HG03457 (cell line): ENCODE measurements at regions not wholly inside any gene's neighbourhood (a gene's known extent, or its start where the extent isn't known, plus 50 kb on each side); places are given as distances from the start of the nearest gene placed in this dataset.

Experiments
- ATAC-seq: cut with Tn5 transposase; IDR thresholded peaks from one replicate; pipeline ENCODE4 v1.9.1; 2021; ENCODE audit warnings: moderate number of reproducible peaks; ENCODE audit not compliant: unreplicated experiment

DNA sequence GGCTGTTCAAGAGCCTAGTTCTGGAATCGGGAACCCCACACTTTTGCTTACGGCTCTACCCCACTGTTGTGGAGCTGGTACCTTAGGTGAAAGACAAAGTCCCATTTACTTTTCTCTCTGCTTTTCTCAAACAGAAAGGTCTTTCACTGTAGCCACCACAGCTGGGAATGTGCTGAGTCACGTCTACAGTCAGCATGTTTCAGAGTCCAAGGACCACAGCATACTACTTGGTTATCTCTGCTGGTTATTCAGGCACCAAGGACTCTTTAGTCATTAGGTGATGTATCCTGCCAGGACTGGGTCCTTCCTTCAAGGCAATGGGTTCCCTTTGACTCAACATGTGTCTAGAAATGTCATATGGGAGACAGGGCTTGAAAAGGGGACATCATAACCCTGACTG is 266.8 kb upstream of the STEAP1 start:
- ATAC-seq = no peak

GRCh38 chr7:89908736-89909135 is 245.5 kb upstream of the STEAP1 start:
- no peak for ATAC-seq

GRCh38 chr7:89914711-89915110 is 239.6 kb upstream of the STEAP1 start:
- no peak for ATAC-seq

- no peak for ATAC-seq
These were observed 228.1 kb upstream of the STEAP1 start for GRCh38 chr7:89926194-89926593.

DNA sequence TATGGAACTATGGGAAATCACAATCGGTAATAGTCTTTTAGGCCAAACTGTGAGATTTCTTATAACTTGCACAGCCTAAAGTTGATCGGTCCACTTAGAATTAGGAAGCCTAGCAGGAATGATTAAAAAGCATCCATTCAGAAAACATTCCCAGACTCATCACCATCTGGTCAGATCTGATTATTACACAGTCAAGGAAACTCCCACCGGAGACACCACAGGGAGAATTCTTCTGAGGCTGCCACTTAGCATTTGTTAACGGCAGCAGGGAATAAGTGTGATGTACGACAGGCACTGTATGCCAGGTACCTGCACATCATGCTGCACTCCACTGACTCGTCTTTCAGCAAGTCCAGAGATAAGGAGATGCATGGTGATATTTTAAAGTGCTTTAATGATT is 227.6 kb upstream of the STEAP1 start:
- no peak for ATAC-seq

GRCh38 chr7:89927762-89928161 is 226.5 kb upstream of the STEAP1 start:
- no peak for ATAC-seq

DNA sequence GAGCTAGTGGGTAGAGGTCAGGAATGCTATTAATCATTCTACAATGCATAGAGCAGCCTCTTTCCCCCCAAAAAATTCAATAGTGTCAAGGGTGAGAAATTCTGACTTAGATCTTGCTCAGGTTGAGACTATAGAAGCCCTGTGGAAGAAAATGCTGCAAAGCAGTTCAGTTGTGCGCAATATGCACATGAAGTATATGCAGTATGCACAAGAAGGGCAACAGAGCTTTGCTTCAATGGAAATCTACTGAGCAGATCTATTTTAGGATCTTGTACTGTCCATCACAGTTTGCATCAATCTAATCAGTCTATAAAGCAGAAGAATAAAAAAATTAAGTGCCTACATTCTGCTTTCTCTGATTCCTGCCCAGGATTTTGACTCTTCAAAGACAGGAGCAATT is 225.8 kb upstream of the STEAP1 start:
- ATAC-seq = no peak

DNA sequence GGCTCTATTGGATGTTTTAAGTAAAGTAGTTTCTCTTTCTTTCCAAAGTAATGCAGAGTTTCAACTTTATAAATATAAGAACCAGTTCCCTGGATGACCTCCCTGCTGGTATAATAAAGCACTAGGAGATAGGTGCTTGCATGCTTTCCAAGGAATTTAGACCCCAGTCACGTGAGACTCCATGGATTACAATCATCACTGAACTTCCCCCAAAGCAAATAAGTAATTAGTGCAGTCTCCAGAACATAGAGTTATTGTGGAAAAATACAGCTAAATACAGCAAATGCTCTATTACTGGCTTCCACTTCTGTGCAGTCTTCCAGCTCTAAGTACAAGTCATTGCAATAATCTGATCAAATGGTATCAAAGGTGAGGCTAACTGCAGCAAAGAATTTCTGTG is 220.2 kb upstream of the STEAP1 start:
- ATAC-seq = no peak

DNA sequence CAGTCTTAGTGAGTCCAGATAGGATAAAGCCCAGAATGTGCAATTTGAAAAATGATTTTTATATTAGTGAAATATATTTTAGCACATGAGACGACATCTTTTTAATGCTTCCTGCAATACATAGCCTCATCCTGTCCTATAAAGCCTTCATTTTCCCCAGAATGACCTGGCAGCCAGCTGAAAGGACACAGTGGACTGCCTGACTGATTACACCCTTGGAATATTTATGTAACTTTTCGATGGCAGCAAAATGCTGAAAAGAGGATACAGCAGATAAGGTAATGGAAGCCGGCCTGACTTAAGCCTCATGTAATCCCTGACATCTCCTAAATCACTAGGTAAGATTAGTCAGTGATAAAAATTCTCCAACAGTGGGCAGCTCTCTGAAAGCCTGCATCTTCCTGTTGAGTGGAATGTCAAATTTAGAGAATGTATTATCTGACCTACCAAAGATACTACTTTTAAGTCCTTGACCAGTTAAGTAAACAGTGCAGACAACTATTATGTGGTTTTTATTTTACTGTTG is 210.7 kb upstream of the STEAP1 start:
- no peak for ATAC-seq

DNA sequence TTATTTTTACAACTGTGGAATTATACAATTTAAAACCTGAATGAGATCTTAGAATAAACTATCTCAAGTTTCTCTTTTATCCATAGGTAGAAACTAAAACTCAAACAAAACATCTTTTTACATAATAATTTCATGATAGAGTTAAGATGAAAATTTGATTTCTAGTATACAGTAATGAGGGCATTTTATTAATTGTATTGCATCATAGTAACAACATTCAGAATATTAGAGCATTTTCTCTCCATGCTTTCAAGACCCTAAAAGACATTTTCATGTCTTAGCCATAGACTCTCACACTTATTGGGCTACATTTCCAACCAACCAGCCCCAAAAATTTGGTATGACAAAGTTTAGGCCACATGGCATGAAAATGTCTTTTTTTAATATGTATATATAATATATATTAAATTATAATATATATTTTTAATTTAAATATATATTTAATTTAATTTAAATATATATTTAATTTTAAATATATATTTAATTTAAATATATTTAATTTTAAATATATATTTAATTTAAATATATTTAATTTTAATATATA is 195.7 kb upstream of the STEAP1 start:
- no peak for ATAC-seq

DNA sequence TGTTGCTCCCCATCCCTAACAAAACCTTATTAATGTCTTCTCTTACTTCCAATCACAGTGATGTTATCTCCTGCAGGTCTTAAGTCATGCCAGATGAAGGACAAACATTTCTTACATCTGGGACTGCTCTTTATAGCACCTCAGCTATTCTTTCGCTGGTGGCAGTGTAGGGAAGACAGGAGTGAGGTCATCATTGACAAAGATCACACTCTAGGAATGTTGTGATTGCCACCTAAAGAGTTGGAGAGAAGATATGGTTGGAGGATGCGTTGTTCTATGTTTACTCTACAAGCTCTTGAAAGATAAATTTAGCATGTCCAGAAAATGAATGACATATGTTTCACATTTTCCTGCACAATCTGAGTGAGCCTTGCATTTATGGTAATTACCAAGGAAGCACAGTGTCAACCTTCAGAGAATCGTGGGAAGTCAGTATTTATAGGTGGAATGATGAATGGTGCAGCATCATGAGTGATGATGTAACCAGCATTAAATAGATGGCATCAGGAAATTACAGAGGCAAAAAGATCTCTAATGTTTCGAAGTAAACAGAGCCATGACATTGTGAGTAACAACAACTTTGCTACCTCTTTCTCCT is 188.1 kb upstream of the STEAP1 start:
- no peak for ATAC-seq

DNA sequence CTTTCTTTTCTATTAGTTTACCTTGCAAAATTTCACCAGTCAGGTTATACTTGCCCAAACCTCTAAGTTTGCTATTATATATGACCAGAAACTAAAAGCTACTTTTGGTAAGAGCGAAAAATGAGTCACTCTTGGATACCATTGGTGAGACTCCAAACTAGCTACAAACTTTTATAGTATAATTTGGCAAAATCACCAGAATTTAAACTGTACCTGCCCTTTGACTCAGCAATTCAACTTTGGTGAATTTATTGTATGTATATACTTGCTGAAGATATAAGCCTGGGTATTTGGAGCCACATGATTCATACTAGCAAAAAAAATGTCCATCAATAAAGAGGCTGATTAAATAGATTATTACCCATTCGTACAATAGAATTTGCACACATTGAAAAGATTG is 178.7 kb upstream of the STEAP1 start:
- no peak for ATAC-seq

GRCh38 chr7:89987665-89988064 is 166.6 kb upstream of the STEAP1 start:
- ATAC-seq = no peak

DNA sequence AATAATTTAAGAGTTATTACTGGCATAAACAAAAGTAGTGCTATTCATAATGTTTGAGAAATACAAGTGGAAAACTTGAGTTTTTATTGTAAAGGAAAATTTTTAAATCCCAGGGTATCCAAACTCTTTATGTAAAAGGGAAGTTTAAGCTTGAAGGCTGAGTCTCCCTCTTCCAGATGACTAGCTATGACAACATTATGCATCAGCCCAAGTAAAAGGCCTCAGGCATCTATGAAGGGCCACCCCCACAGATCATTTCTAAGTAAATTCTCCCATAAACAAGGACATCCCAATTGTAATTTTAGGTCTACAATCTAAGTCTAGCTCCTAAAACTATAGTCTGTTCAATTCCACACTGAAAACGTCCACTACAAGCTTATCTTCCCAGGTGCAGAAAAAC is 166.2 kb upstream of the STEAP1 start:
- ATAC-seq = no peak

DNA sequence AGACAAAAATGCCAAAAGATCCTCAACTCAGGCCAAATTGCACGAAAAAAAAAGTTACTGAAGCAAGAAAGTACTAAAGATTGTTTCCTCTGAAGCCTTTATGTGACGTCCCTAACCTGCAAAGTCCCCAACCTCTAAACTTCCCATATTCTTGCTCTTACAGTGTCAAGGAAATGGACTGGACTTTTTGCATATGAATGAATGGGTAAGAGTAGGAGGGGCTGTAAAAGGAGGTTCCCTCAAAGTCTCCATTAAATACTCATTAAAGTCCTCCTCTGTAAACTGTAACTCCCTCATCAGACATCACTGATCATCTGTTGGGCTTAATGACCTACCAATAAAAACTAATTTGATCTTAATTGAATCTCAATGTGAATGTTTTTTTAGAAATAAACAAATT is 164.8 kb upstream of the STEAP1 start:
- no peak for ATAC-seq

- ATAC-seq = no peak
These were observed 159.8 kb upstream of the STEAP1 start for GRCh38 chr7:89994483-89994882.

DNA sequence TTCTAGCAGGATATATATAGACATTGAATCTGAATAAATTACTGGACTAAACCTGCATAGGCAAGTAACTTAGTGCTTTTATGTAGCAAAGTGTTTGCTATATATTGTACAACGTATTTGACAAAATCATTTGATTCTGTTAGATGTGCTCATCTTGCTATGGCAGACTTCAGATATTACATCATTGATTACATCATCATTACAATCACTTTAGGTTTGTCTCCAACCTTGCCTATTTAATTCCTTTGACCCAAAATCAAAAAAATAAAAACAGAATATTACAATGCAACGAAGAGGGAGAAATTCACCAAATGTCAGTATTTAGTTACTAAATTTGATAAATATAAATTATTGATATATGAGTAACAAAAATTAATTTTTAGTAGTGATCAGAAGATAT is 155.7 kb upstream of the STEAP1 start:
- ATAC-seq = no peak

DNA sequence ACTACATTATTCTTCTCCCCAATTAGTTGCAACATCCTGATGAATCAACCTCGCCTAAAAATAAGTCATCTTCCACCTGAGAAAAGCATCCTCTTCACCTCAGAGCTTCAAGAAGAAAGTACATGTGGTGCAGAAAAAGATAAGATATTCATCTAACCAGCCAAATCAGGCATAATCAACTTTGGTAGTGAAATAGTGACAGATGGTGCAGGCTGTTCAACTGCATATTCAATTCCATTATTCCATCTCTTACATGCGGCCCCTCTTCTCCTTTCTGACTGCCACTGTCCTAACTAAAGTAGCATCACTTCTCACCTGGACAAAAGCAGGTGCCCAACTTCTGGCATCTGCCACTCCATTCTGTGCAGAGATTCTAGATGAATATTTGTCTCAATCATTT is 148.4 kb upstream of the STEAP1 start:
- no peak for ATAC-seq

DNA sequence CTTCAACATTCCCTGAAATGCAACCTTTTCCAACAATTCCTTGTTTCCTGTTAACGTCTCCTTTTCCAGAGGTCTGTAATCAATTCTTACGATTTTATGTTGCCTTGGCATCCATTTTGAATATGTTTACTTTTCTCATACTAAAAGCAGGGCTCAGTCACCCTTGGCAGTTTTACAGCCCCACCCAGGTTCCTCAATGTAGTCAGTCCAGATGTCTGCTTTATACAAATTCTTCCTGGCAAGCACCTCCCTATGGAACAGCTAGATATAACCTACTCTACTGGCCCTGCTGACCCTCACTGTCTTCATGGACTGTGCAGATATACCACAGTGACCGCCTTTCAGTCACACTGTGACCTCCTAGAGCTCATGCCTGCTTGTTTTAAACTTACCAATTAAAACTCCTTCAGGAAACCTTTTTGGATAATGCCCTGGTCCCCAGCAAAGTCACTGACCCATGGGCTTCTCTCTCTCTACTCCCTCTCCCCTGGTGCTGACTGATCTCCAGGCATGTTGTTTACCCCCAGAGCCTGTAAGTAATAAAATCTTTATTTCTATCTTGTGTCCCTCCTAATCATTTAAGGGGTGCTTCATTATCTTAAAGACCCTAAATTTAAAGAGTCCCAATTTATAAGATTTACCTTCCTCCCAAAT is 147.1 kb upstream of the STEAP1 start:
- no peak for ATAC-seq

DNA sequence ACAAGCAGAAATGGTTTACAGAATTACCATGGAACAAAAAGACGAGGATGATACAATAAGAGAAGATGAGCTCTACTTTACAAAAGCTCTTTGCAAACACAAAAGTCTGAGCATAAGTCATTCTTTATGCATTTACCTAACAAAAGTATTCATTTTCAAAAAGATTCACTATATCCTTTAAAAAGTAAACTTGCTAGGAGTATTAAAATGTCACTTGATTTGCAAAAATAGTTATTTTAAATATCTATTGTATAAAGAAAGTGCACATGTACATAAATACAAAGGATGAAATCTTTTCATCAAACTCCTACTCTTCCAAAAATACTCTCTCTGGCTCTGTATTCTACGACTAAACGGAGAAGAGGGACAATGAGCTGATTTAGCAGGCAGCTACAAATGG is 146.4 kb upstream of the STEAP1 start:
- ATAC-seq = no peak

GRCh38 chr7:90022213-90022612 is 132.1 kb upstream of the STEAP1 start:
- no peak for ATAC-seq

GRCh38 chr7:90025771-90026170 is 128.5 kb upstream of the STEAP1 start:
- ATAC-seq = no peak

DNA sequence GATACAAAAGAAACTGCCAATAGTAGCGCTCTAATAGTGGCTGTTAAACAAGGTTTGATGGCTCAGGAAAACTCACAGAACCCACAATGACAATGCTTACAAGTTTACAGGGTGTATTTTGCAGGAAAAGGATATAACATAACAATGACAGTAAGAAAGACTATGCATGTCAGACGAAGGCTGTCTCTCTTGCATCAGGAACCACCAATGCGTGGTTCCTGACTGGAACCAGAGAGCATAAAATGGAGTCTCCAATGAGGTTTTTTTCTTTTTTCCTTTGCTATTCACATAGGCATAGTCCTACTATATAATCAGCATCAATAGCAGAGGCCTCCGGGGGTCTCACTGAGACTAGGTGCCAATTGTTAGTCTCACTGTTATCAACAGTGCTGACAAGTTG is 120.4 kb upstream of the STEAP1 start:
- ATAC-seq = no peak
